ENCODE measurements at regions not wholly inside any gene's neighbourhood (a gene's known extent, or its start where the extent isn't known, plus 50 kb on each side); places are given as distances from the start of the nearest gene placed in this dataset.

DNA sequence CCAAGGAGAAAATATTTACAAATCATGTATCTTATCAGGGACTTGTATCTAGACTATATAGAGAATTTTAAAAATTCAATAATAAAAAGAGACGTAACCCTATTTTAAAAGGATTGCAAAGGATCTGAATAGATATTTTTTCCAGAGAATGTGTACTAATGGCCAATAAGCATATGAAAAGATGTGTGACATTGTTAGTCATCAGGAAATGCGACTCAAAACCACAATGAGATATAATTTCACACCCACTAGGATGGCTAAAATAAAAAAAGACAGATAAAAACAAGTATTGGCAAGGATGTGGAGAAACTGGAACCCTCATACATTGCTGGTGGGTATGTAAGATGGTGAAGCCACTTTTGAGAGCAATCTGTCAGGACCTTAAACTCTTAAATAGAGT lies 141.9 kb upstream of the BMP4 start:
- TF ChIP-seq, protein P1, sequence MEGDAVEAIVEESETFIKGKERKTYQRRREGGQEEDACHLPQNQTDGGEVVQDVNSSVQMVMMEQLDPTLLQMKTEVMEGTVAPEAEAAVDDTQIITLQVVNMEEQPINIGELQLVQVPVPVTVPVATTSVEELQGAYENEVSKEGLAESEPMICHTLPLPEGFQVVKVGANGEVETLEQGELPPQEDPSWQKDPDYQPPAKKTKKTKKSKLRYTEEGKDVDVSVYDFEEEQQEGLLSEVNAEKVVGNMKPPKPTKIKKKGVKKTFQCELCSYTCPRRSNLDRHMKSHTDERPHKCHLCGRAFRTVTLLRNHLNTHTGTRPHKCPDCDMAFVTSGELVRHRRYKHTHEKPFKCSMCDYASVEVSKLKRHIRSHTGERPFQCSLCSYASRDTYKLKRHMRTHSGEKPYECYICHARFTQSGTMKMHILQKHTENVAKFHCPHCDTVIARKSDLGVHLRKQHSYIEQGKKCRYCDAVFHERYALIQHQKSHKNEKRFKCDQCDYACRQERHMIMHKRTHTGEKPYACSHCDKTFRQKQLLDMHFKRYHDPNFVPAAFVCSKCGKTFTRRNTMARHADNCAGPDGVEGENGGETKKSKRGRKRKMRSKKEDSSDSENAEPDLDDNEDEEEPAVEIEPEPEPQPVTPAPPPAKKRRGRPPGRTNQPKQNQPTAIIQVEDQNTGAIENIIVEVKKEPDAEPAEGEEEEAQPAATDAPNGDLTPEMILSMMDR (IDR thresholded peaks at IDR 0.05 in 8 of 11, conservative IDR thresholded peaks at IDR 0.05 in 3 of 11): no peak
- TF ChIP-seq POLR2A (IDR thresholded peaks at IDR 0.05) (no peak), POLR2AphosphoS5 (IDR thresholded peaks at IDR 0.05) (no peak)

All from spleen (tissue), 7 donors.